ENCODE measurements at regions not wholly inside any gene's neighbourhood (a gene's known extent, or its start where the extent isn't known, plus 50 kb on each side); places are given as distances from the start of the nearest gene placed in this dataset.

DNA sequence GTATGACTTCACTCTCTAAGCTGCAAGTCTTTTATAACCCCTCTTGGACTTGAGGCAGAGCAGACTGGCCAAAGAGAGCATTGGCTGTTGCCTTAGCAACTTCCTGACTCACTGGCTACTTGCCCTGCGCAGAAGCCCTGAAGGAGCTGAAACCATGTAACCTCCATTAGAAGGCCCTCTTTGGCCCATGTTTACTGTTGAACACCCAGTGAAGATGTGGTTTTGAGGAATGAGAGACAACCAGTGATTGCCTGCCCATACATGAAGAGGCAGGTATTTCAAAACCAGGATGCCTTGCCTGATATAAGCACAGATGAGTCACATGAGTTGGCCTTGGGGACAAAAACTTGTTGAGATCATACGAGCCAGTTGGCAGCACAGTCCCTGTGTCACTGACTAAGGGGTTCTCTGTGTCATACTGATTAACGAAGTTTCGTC lies 182.5 kb downstream of the EDN1 start:
- Histone ChIP-seq H3K56ac (replicated peaks; ENCODE audit: insufficient read length, low read depth, low read length) (no peak overlapping the region), H4K91ac (replicated peaks; ENCODE audit: insufficient read length, low read length) (no peak overlapping the region), H4K20me1 (replicated peaks in 1 of 2; ENCODE audit: control insufficient read depth in 1 of 2, insufficient read depth in 2 of 2, low read length in 2 of 2) (no peaks in the 10 kb centered on the region), H2BK20ac (ENCODE audit: low read length) (no peak overlapping the region; the same call in 1 of the 2 replicates), H3K4ac (replicated peaks; ENCODE audit: insufficient read length, low read depth, low read length) (no peak overlapping the region), H3K23ac (ENCODE audit: insufficient read length) (no peak overlapping the region), H3K4me3 (ENCODE audit: extremely low read depth in 1 of 4, insufficient read depth in 2 of 4, low read depth in 3 of 4, low read length in 4 of 4) (no peak overlapping the region), H4K5ac (ENCODE audit: insufficient read length, low read depth, low read length) (no peak overlapping the region), H2BK12ac (ENCODE audit: low read depth, low read length) (no peak overlapping the region), H3K79me1 (ENCODE audit: low read depth, low read length) (no peaks in the 10 kb centered on the region), H3K9me3 (ENCODE audit: insufficient read depth in 2 of 2, low read depth in 1 of 2, low read length in 1 of 2) (no peaks in the 10 kb centered on the region), H3K4me1 (replicated peaks in 1 of 4; ENCODE audit: control insufficient read depth in 3 of 4, insufficient read depth in 4 of 4, low read length in 3 of 4) (peaks cover 1 to 7% (median 6%) of the 10 kb centered on the region in 4 experiments; a peak in 4 of 7 replicates), H3K14ac (ENCODE audit: insufficient read length) (no peak overlapping the region), H2BK120ac (replicated peaks; ENCODE audit: low read depth, low read length) (no peak overlapping the region), H2AK5ac (ENCODE audit: low read depth, low read length) (no peak overlapping the region), H2BK15ac (ENCODE audit: low read length) (no peak overlapping the region), H3K18ac (ENCODE audit: extremely low read depth, low read length) (no peak overlapping the region), H2AFZ (ENCODE audit: low read length) (no peak overlapping the region), H4K8ac (ENCODE audit: extremely low read depth, insufficient read depth, low read length) (no peak overlapping the region), H3K27me3 (replicated peaks in 1 of 4; ENCODE audit: control insufficient read depth in 3 of 4, extremely low read depth in 1 of 4, insufficient read depth in 3 of 4, low read length in 3 of 4) (no peaks in the 10 kb centered on the region), H3K4me2 (ENCODE audit: insufficient read depth in 1 of 2, low read depth in 2 of 2, low read length in 2 of 2) (no peak overlapping the region), H3K23me2 (ENCODE audit: low read depth, low read length) (no peaks in the 10 kb centered on the region), H3K36me3 (ENCODE audit: control insufficient read depth in 2 of 4, insufficient read depth in 4 of 4, low read length in 3 of 4) (no peaks in the 10 kb centered on the region), H2BK5ac (ENCODE audit: low read depth, low read length) (no peak overlapping the region), H3K27ac (ENCODE audit: low read depth, low read length) (no peak overlapping the region), H3K9ac (replicated peaks in 1 of 4; ENCODE audit: extremely low read depth in 1 of 4, low read depth in 3 of 4, low read length in 3 of 4) (no peak overlapping the region), H3K79me2 (ENCODE audit: control insufficient read depth in 1 of 2, insufficient read depth in 2 of 2, low read length in 2 of 2) (no peaks in the 10 kb centered on the region)
- FAIRE-seq (no peak), DNase-seq (ENCODE audit: low read depth in 1 of 2, low spot score in 2 of 2) (no peak)
- CTCF ChIA-PET (ENCODE audit: partially characterized antibody), result interaction anchor here (0.6 to 1.0 kb wide), 2 partner anchors 9 to 183 kb away, joined by 3 to 6 read pairs; no protein-coding TSS in a partner anchor
- WGBS, 2 experiments (ENCODE audit: extremely low coverage in 1 of 2, insufficient coverage in 1 of 2, insufficient read length in 1 of 2, insufficient replicate concordance in 2 of 2, low coverage in 1 of 2, low lambda C conversion rate in 2 of 2, missing lambda C conversion rate in 1 of 2), result 89% methylated on average over 4 of the region's 4 CpGs; no CpG with 5 or more reads in 1 of the 2 experiments
- POLR2A ChIA-PET (ENCODE audit: partially characterized antibody), result interaction anchor here (0.6 kb wide), 1 partner anchor 51 kb away, joined by 4 read pairs; no protein-coding TSS in a partner anchor
- no peak for TF ChIP-seq JUN (IDR thresholded peaks at IDR 0.05; ENCODE audit: low read depth, low read length)
- no peak for TF ChIP-seq RFX5 (IDR thresholded peaks at IDR 0.05; ENCODE audit: borderline replicate concordance, low read depth, low read length)
- TF ChIP-seq TEAD4 (IDR thresholded peaks at IDR 0.05; ENCODE audit: low read depth, low read length), result no peak
- TF ChIP-seq ZNF274 (IDR thresholded peaks at IDR 0.05; ENCODE audit: borderline replicate concordance, extremely low read depth, low read length), result no peak
- no peak for TF ChIP-seq CHD1 (IDR thresholded peaks at IDR 0.05; ENCODE audit: low read depth, low read length)
- TF ChIP-seq RAD21 (IDR thresholded peaks at IDR 0.05 in 1 of 2, conservative IDR thresholded peaks at IDR 0.05 in 1 of 2; ENCODE audit: low read depth in 2 of 2, low read length in 2 of 2), result no peak
- no peak for TF ChIP-seq TCF12 (IDR thresholded peaks at IDR 0.05; ENCODE audit: low read depth, low read length)
- TF ChIP-seq EP300 (IDR thresholded peaks at IDR 0.05; ENCODE audit: borderline replicate concordance in 1 of 2, low read depth in 2 of 2, low read length in 2 of 2), result no peak
- no peak for TF ChIP-seq CTCF (IDR thresholded peaks at IDR 0.05; ENCODE audit: control extremely low read depth in 1 of 3, insufficient read depth in 1 of 3, low read depth in 1 of 3, low read length in 3 of 3)
- no peak for TF ChIP-seq KDM4A (IDR thresholded peaks at IDR 0.05; ENCODE audit: low read depth, low read length, severe bottlenecking)
- TF ChIP-seq CREB1 (IDR thresholded peaks at IDR 0.05), result no peak
- no peak for TF ChIP-seq CEBPB (IDR thresholded peaks at IDR 0.05; ENCODE audit: low read depth, low read length)

Measured in H1 (cell line).